Tibial nerve (tissue), 4 donors: ENCODE measurements at regions not wholly inside any gene's neighbourhood (a gene's known extent, or its start where the extent isn't known, plus 50 kb on each side); places are given as distances from the start of the nearest gene placed in this dataset.

ENCODE experiments used
- EP300 ChIP-seq, 2 donors: sonication (generic); formaldehyde crosslinking; IDR thresholded peaks; one replicate each; pipeline ENCODE4 v1.6.1; 2017; ENCODE audit warnings: antibody characterized with exemption in 2 of 2, mild to moderate bottlenecking in 1 of 2
- POLR2A ChIP-seq, 2 donors: fragments of 450-650 bp; IDR thresholded peaks; one replicate each; pipeline ENCODE4 v1.6.1; 2017; ENCODE audit warnings: antibody characterized with exemption in 2 of 2, mild to moderate bottlenecking in 2 of 2, moderate library complexity in 2 of 2
- TF ChIP-seq, protein P1 (sequence below), 5 experiments: fragments of 200-600 bp in 3 of 5; fragments of 450-650 bp in 2 of 5; sonication (generic) in 3 of 5; IDR thresholded peaks; one replicate each; pipeline ENCODE4 v1.5.1; 2016 to 2019; ENCODE audit warnings: antibody characterized with exemption in 5 of 5, mild to moderate bottlenecking in 3 of 5, moderate library complexity in 2 of 5

DNA sequence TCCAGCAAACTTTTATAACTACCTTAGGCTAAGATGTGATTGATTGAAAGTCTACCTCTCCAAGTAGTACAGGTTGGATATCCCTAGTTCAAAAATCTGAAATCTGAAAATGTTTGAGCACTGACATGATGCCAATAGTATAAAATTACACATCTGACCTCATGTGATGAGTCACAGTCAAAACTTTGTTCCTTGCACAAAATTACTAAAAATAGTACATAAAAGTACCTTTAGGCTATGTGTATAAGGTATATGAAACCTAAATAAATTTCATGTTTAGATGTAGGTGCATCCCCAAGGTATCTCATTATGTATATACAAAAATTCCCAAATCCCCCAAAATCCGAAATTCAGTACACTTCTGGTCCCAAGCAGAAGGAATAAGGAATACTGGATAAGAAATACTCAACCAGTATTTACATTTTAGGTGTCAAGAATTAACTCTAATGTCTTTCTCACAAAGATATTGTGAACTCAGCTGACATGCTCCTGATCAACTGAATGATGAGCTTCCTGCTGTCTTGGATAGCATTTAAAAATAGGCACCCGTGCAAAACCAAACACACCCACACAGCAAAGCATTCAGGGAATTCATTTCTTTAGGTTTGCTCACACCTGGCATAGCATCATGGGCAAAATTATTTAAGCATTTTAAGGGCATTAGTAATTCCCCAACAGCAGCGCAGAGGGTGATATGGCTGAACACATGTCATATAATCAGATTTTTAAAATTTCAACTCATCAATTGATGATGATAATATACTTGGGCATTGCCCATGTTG is 497.4 kb upstream of the MEIS1 start:
- TF ChIP-seq, protein P1, sequence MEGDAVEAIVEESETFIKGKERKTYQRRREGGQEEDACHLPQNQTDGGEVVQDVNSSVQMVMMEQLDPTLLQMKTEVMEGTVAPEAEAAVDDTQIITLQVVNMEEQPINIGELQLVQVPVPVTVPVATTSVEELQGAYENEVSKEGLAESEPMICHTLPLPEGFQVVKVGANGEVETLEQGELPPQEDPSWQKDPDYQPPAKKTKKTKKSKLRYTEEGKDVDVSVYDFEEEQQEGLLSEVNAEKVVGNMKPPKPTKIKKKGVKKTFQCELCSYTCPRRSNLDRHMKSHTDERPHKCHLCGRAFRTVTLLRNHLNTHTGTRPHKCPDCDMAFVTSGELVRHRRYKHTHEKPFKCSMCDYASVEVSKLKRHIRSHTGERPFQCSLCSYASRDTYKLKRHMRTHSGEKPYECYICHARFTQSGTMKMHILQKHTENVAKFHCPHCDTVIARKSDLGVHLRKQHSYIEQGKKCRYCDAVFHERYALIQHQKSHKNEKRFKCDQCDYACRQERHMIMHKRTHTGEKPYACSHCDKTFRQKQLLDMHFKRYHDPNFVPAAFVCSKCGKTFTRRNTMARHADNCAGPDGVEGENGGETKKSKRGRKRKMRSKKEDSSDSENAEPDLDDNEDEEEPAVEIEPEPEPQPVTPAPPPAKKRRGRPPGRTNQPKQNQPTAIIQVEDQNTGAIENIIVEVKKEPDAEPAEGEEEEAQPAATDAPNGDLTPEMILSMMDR (IDR thresholded peaks at IDR 0.05) = no peak
- no peak for TF ChIP-seq EP300 (IDR thresholded peaks at IDR 0.05)
- TF ChIP-seq POLR2A (IDR thresholded peaks at IDR 0.05) = no peak
